Astrocyte (in vitro differentiated cells and primary cell): ENCODE measurements at regions not wholly inside any gene's neighbourhood (a gene's known extent, or its start where the extent isn't known, plus 50 kb on each side); places are given as distances from the start of the nearest gene placed in this dataset.

Experiments
- CTCF ChIP-seq: IDR thresholded peaks from 2 replicates; pipeline ENCODE4 v1.5.1; 2011; ENCODE audit warnings: low read depth, mild to moderate bottlenecking, inconsistent platforms, low read length, moderate library complexity; ENCODE audit not compliant: insufficient read depth
- EZH2 ChIP-seq: IDR thresholded peaks from 2 replicates; pipeline ENCODE4 v1.6.1; 2012; ENCODE audit warnings: mild to moderate bottlenecking, low read length, inconsistent platforms; ENCODE audit not compliant: insufficient read depth

GRCh38 chr11:111169367-111169766 lies 76.2 kb upstream of the POU2AF2 start:
- TF ChIP-seq CTCF = no peak
- no peak for TF ChIP-seq EZH2
